OCI-LY3 (cell line): ENCODE measurements at regions not wholly inside any gene's neighbourhood (a gene's known extent, or its start where the extent isn't known, plus 50 kb on each side); places are given as distances from the start of the nearest gene placed in this dataset.

Source experiments
- CTCF ChIP-seq: fragments of 200-600, 300-600 bp; sonication (generic); IDR thresholded peaks from 2 replicates; pipeline ENCODE4 v1.5.1; 2014; ENCODE audit warnings: antibody characterized with exemption, low read length, low read depth
- EZH2phosphoT487 ChIP-seq: fragments of 200-600 bp; shearing (Covaris generic); IDR thresholded peaks from 2 replicates; pipeline ENCODE4 v1.6.1; 2018; ENCODE audit warnings: antibody characterized with exemption, mixed run types, low read depth

GRCh38 chr2:142314164-142314563 is 183.3 kb upstream of the LRP1B start:
- TF ChIP-seq EZH2phosphoT487 (no peak), CTCF (no peak)
